Retinal pigment epithelial cell (primary cell): ENCODE measurements at regions not wholly inside any gene's neighbourhood (a gene's known extent, or its start where the extent isn't known, plus 50 kb on each side); places are given as distances from the start of the nearest gene placed in this dataset.

ENCODE experiments used
- DNase-seq: peaks from one replicate; pipeline ENCODE4 v3.0.0-alpha.2; 2010; ENCODE audit warnings: low read depth
- H3K4me3 ChIP-seq: 2 replicates; pipeline ENCODE4 v1.5.1; 2011; ENCODE audit warnings: mild to moderate bottlenecking, low read length, control low read depth, moderate library complexity
- CTCF ChIP-seq: conservative IDR thresholded peaks from 2 replicates; pipeline ENCODE4 v1.5.1; 2011; ENCODE audit warnings: low read depth, low read length, control low read depth, inconsistent platforms

- no peak overlapping the region for H3K4me3 ChIP-seq
- no peak for DNase-seq
- no peak for TF ChIP-seq CTCF
Measured at GRCh38 chr6:33923857-33924514, 120.2 kb upstream of the MLN start.

DNA sequence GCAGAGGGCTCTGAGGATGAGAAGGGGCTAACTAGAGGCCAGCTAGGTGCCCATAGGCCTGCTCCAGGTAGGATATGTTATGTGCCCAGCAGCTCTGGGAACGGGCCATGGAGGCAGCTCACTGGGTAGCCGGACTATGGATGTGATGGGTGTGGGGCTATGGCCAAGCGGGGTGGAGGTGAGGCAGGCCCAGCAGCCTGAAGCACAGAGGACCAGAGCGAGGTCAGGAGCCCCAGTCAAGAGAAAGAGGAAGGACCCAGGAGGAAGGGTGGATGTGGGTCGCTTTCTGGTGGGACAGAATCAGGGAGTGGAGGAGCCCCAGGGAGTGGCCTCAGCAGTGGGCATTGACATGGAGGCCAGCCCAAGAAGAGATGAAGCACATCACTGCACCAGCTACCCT, 117.9 kb upstream of the MLN start:
- H3K4me3 ChIP-seq, result no peak overlapping the region
- DNase-seq, result no peak
- TF ChIP-seq CTCF, result no peak

- TF ChIP-seq CTCF, result no peak
- no peak for DNase-seq
- H3K4me3 ChIP-seq, result no peak overlapping the region
Measured at GRCh38 chr6:33918175-33918695, 114.4 kb upstream of the MLN start.

- TF ChIP-seq CTCF, result no peak
- no peak for DNase-seq
- H3K4me3 ChIP-seq, result no peak overlapping the region
Measured at GRCh38 chr6:33915134-33915533, 111.3 kb upstream of the MLN start.

- TF ChIP-seq CTCF, result no peak
- H3K4me3 ChIP-seq, result no peak overlapping the region
- no peak for DNase-seq
Measured at GRCh38 chr6:33914645-33915044, 110.8 kb upstream of the MLN start.

GRCh38 chr6:33912195-33912594, 108.4 kb upstream of the MLN start:
- no peak for TF ChIP-seq CTCF
- H3K4me3 ChIP-seq, result no peak overlapping the region
- DNase-seq, result no peak

- no peak overlapping the region for H3K4me3 ChIP-seq
- DNase-seq, result no peak
- no peak for TF ChIP-seq CTCF
Measured at GRCh38 chr6:33911488-33911887, 107.7 kb upstream of the MLN start.
